Neuronal stem cell (in vitro differentiated cells): ENCODE measurements at regions not wholly inside any gene's neighbourhood (a gene's known extent, or its start where the extent isn't known, plus 50 kb on each side); places are given as distances from the start of the nearest gene placed in this dataset.
"Not testable (repeated sequence)": the region's sequence is repeated elsewhere in the genome, so short reads cannot be mapped to it uniquely, and the experiment has no call there.

Source experiments
- DNase-seq: peaks from one replicate; pipeline ENCODE4 v3.0.0-alpha.2; 2013; ENCODE audit warnings: low spot score
- H2AFZ ChIP-seq: one replicate; pipeline ENCODE4 v1.6.1; 2013; ENCODE audit warnings: mild to moderate bottlenecking, low read length, inconsistent platforms
- H2AK5ac ChIP-seq: 2 replicates; pipeline ENCODE4 v1.6.1; 2013; ENCODE audit warnings: low read depth, mild to moderate bottlenecking, inconsistent platforms, low read length, moderate library complexity, mixed read lengths
- H2BK120ac ChIP-seq: 2 replicates; pipeline ENCODE4 v1.6.1; 2013; ENCODE audit warnings: low read depth, mild to moderate bottlenecking, inconsistent platforms, low read length, moderate library complexity, mixed read lengths
- H2BK12ac ChIP-seq: one replicate; pipeline ENCODE4 v1.6.1; 2013; ENCODE audit warnings: low read length, inconsistent platforms
- H2BK15ac ChIP-seq: 2 replicates; pipeline ENCODE4 v1.6.1; 2013; ENCODE audit warnings: mild to moderate bottlenecking, low read length, inconsistent platforms, mixed read lengths
- H2BK5ac ChIP-seq: one replicate; pipeline ENCODE4 v1.6.1; 2013; ENCODE audit warnings: inconsistent platforms, mild to moderate bottlenecking, low read length, moderate library complexity
- H3K14ac ChIP-seq: one replicate; pipeline ENCODE4 v1.6.1; 2013; ENCODE audit warnings: low read length, inconsistent platforms
- H3K18ac ChIP-seq: 2 replicates; pipeline ENCODE4 v1.6.1; 2013; ENCODE audit warnings: low read length, inconsistent platforms
- H3K23ac ChIP-seq: 2 replicates; pipeline ENCODE4 v1.6.1; 2013; ENCODE audit warnings: low read depth, mild to moderate bottlenecking, mixed read lengths, low read length, inconsistent platforms; ENCODE audit not compliant: poor library complexity
- H3K27ac ChIP-seq: replicated peaks from 3 replicates; pipeline ENCODE4 v1.5.1; 2013; ENCODE audit warnings: low read length, inconsistent platforms
- H3K27me3 ChIP-seq, 3 experiments: 2 replicates each; pipeline ENCODE4 v1.6.1; 2013; ENCODE audit warnings: low read length in 3 of 3, mild to moderate bottlenecking in 2 of 3, inconsistent platforms in 1 of 3, low read depth in 1 of 3, mixed read lengths in 1 of 3, moderate library complexity in 1 of 3; ENCODE audit not compliant: control insufficient read depth in 3 of 3, insufficient read depth in 3 of 3
- H3K36me3 ChIP-seq, 2 donors: replicated peaks in 1 of 2; 2 replicates each; pipeline ENCODE4 v1.6.1; 2013; ENCODE audit warnings: low read length in 2 of 2; ENCODE audit not compliant: control insufficient read depth in 2 of 2, insufficient read depth in 2 of 2
- H3K4ac ChIP-seq: 2 replicates; pipeline ENCODE4 v1.6.1; 2013; ENCODE audit warnings: inconsistent platforms, mild to moderate bottlenecking, low read length, moderate library complexity
- H3K4me1 ChIP-seq, 2 donors: 1 replicate in 1 of 2; 2 replicates in 1 of 2; pipeline ENCODE4 v1.6.1; 2013; ENCODE audit warnings: low read length in 2 of 2, low read depth in 1 of 2; ENCODE audit not compliant: control insufficient read depth in 2 of 2, insufficient read depth in 1 of 2
- H3K4me2 ChIP-seq: one replicate; pipeline ENCODE4 v1.6.1; 2013; ENCODE audit warnings: mild to moderate bottlenecking, low read length, inconsistent platforms; ENCODE audit not compliant: insufficient read depth, poor library complexity, severe bottlenecking
- H3K4me3 ChIP-seq, 2 donors: 2 replicates each; pipeline ENCODE4 v1.5.1; 2013; ENCODE audit warnings: low read length in 2 of 2, mild to moderate bottlenecking in 2 of 2, inconsistent platforms in 1 of 2, moderate library complexity in 1 of 2
- H3K79me1 ChIP-seq: one replicate; pipeline ENCODE4 v1.6.1; 2013; ENCODE audit warnings: low read depth, mild to moderate bottlenecking, inconsistent platforms, low read length, moderate library complexity
- H3K9ac ChIP-seq: one replicate; pipeline ENCODE4 v1.6.1; 2013; ENCODE audit warnings: mild to moderate bottlenecking, low read depth, low read length, inconsistent platforms; ENCODE audit not compliant: poor library complexity
- H3K9me3 ChIP-seq, 2 donors: replicated peaks in 1 of 2; 2 replicates each; pipeline versions ENCODE3 to v1.6.1; 2013; ENCODE audit warnings: low read length in 2 of 2, mild to moderate bottlenecking in 2 of 2, inconsistent platforms in 1 of 2, low read depth in 1 of 2, mixed read lengths in 1 of 2, moderate library complexity in 1 of 2; ENCODE audit not compliant: control insufficient read depth in 2 of 2, insufficient read depth in 1 of 2
- H4K8ac ChIP-seq: one replicate; pipeline ENCODE4 v1.6.1; 2013; ENCODE audit warnings: low read depth, mild to moderate bottlenecking, inconsistent platforms, low read length, moderate library complexity
- H4K91ac ChIP-seq: one replicate; pipeline ENCODE4 v1.6.1; 2013; ENCODE audit warnings: low read length, low read depth, mild to moderate bottlenecking, inconsistent platforms; ENCODE audit not compliant: poor library complexity
- WGBS, 2 donors: extraction: QIAGEN DNeasy Blood & Tissue Kit; methylation state at CpG; one replicate each; pipeline ENCODE4 v1.1.7; 2013; ENCODE audit warnings: missing lambda C conversion rate in 2 of 2, mixed read lengths in 1 of 2; ENCODE audit not compliant: insufficient read length in 2 of 2, insufficient replicate concordance in 1 of 2; ENCODE audit errors: extremely low coverage in 2 of 2; 5-methylcytosine and 5-hydroxymethylcytosine counted together

- not testable (repeated sequence) for H4K8ac ChIP-seq, H3K18ac ChIP-seq, H4K91ac ChIP-seq, H3K23ac ChIP-seq, H3K14ac ChIP-seq, H3K4ac ChIP-seq, H2BK120ac ChIP-seq, DNase-seq, H3K36me3 ChIP-seq, H2BK15ac ChIP-seq, H3K4me2 ChIP-seq, H3K4me1 ChIP-seq, H3K27me3 ChIP-seq, H3K9me3 ChIP-seq, H3K9ac ChIP-seq, H2AK5ac ChIP-seq, H3K79me1 ChIP-seq, H3K27ac ChIP-seq, H2BK5ac ChIP-seq, H3K4me3 ChIP-seq, H2AFZ ChIP-seq, H2BK12ac ChIP-seq
- no CpG with 5 or more reads among the region's 1 CpG for WGBS, 2 donors
Observed at GRCh38 chr3:152693521-152694250, 141.2 kb upstream of the P2RY1 start.

GRCh38 chr3:152695840-152696239, 139.1 kb upstream of the P2RY1 start:
- H3K14ac ChIP-seq = no peak overlapping the region
- H3K36me3 ChIP-seq = no peaks in the 10 kb centered on the region
- no peak overlapping the region for H2AFZ ChIP-seq
- H2BK120ac ChIP-seq = no peak overlapping the region
- H4K8ac ChIP-seq = no peak overlapping the region
- DNase-seq = no peak
- no peak overlapping the region for H2BK15ac ChIP-seq
- H4K91ac ChIP-seq = no peak overlapping the region
- H3K4me1 ChIP-seq = no peaks in the 10 kb centered on the region
- H3K4me3 ChIP-seq = no peak overlapping the region
- H2BK12ac ChIP-seq = no peak overlapping the region
- H3K23ac ChIP-seq = no peak overlapping the region
- no peaks in the 10 kb centered on the region for H3K27me3 ChIP-seq
- WGBS, 2 donors = no CpG with 5 or more reads among the region's 1 CpG
- H3K27ac ChIP-seq = no peak overlapping the region
- H2AK5ac ChIP-seq = no peak overlapping the region
- H3K4ac ChIP-seq = no peak overlapping the region
- no peaks in the 10 kb centered on the region for H3K79me1 ChIP-seq
- no peaks in the 10 kb centered on the region for H3K9me3 ChIP-seq
- H3K9ac ChIP-seq = no peak overlapping the region
- no peak overlapping the region for H3K18ac ChIP-seq
- no peak overlapping the region for H2BK5ac ChIP-seq
- no peak overlapping the region for H3K4me2 ChIP-seq

- no peaks in the 10 kb centered on the region for H3K79me1 ChIP-seq
- H4K91ac ChIP-seq = no peak overlapping the region
- H3K9ac ChIP-seq = no peak overlapping the region
- H3K4ac ChIP-seq = no peak overlapping the region
- no peak overlapping the region for H2BK15ac ChIP-seq
- H3K4me1 ChIP-seq = no peaks in the 10 kb centered on the region
- H3K27me3 ChIP-seq = no peaks in the 10 kb centered on the region
- H3K9me3 ChIP-seq = no peaks in the 10 kb centered on the region
- no peak overlapping the region for H2AFZ ChIP-seq
- H4K8ac ChIP-seq = no peak overlapping the region
- no peak overlapping the region for H2BK5ac ChIP-seq
- H3K4me3 ChIP-seq = no peak overlapping the region
- no peak overlapping the region for H3K27ac ChIP-seq
- H3K23ac ChIP-seq = no peak overlapping the region
- H2BK120ac ChIP-seq = no peak overlapping the region
- no peak overlapping the region for H3K18ac ChIP-seq
- H3K14ac ChIP-seq = no peak overlapping the region
- H3K4me2 ChIP-seq = no peak overlapping the region
- H2AK5ac ChIP-seq = no peak overlapping the region
- H3K36me3 ChIP-seq = no peaks in the 10 kb centered on the region
- no peak for DNase-seq
- no peak overlapping the region for H2BK12ac ChIP-seq
Observed at GRCh38 chr3:152696962-152697361, 138.0 kb upstream of the P2RY1 start.

GRCh38 chr3:152703245-152703890, 131.6 kb upstream of the P2RY1 start:
- no peak overlapping the region for H3K14ac ChIP-seq
- H3K4me2 ChIP-seq = no peak overlapping the region
- H3K4me3 ChIP-seq = no peak overlapping the region
- WGBS, 2 donors = no CpG with 5 or more reads among the region's 3 CpGs
- H2AFZ ChIP-seq = no peak overlapping the region
- H3K18ac ChIP-seq = no peak overlapping the region
- H4K91ac ChIP-seq = no peak overlapping the region
- no peaks in the 10 kb centered on the region for H3K4me1 ChIP-seq
- no peak overlapping the region for H2BK12ac ChIP-seq
- no peak overlapping the region for H3K4ac ChIP-seq
- no peak overlapping the region for H3K23ac ChIP-seq
- no peak for DNase-seq
- no peak overlapping the region for H2BK15ac ChIP-seq
- H2BK120ac ChIP-seq = no peak overlapping the region
- H3K36me3 ChIP-seq = no peaks in the 10 kb centered on the region
- no peak overlapping the region for H2AK5ac ChIP-seq
- H3K9ac ChIP-seq = no peak overlapping the region
- no peak overlapping the region for H3K27ac ChIP-seq
- no peaks in the 10 kb centered on the region for H3K79me1 ChIP-seq
- H4K8ac ChIP-seq = no peak overlapping the region
- H2BK5ac ChIP-seq = no peak overlapping the region
- no peaks in the 10 kb centered on the region for H3K27me3 ChIP-seq
- no peaks in the 10 kb centered on the region for H3K9me3 ChIP-seq
